SK-N-MC (cell line): ENCODE measurements at regions not wholly inside any gene's neighbourhood (a gene's known extent, or its start where the extent isn't known, plus 50 kb on each side); places are given as distances from the start of the nearest gene placed in this dataset.

Experiments
- EZH2 ChIP-seq: fragments of 200-600 bp; sonication (generic); IDR thresholded peaks from one replicate; pipeline ENCODE4 v1.6.1; 2017; ENCODE audit warnings: antibody characterized with exemption
- FOXP2 ChIP-seq: optimal IDR thresholded peaks from 2 replicates; pipeline ENCODE3; 2011; ENCODE audit warnings: mild to moderate bottlenecking, moderate library complexity; ENCODE audit not compliant: insufficient read depth; ENCODE audit errors: extremely low read length, control extremely low read depth
- POLR2AphosphoS5 ChIP-seq: IDR thresholded peaks from 2 replicates; pipeline ENCODE4 v1.6.1; 2012; ENCODE audit warnings: mild to moderate bottlenecking, low read depth, low read length, borderline replicate concordance

DNA sequence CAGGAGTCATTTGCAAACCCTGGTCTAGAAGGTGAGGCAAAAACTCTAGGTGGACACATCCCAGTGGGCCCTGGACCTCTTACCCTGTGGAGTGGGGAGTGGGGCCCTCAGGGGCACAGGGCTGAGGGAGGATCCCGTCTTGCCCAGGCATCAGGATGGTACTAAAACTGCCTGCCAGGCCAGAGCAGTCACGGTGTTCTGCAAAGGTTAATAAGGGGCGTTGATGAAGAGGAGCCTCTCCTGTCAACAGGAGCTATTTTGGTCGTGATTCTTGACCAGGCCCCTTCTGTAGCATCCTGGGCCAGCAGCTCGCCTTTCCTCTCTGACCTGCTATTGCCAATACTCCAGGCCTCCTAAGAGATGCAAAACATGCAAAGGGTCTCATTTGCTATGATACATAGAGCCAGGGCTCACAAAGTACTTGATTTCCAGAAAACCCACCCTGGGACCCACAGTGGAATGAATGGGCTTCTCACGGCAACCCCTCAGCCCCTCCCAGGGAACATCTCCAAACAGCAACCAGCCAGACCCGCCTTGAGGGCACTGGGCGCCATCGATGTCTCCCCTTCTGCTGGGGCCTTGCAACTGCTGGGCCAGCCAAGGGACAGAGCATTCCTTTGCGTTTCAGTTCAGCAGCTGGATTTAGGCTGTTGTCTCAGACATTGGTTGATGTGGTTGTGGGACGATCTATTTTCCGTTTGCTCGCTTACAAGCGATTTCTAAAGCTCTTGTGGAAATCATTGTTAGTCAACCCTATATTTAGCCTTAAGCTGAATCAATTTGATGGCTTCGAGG lies 111.1 kb downstream of the PDCL3 start:
- TF ChIP-seq EZH2 (no peak), POLR2AphosphoS5 (no peak), FOXP2 (no peak)
